Umbilical cord (tissue), 1 donor: ENCODE measurements at regions not wholly inside any gene's neighbourhood (a gene's known extent, or its start where the extent isn't known, plus 50 kb on each side); places are given as distances from the start of the nearest gene placed in this dataset.
"Not testable (repeated sequence)": the region's sequence is repeated elsewhere in the genome, so short reads cannot be mapped to it uniquely, and the experiment has no call there.

Experiments
- DNase-seq: peaks from one replicate; pipeline ENCODE4 v3.0.0-alpha.2; 2015; ENCODE audit warnings: low spot score

GRCh38 chr11:109677876-109678275, 255.9 kb downstream of the C11orf87 start:
- no peak for DNase-seq

DNA sequence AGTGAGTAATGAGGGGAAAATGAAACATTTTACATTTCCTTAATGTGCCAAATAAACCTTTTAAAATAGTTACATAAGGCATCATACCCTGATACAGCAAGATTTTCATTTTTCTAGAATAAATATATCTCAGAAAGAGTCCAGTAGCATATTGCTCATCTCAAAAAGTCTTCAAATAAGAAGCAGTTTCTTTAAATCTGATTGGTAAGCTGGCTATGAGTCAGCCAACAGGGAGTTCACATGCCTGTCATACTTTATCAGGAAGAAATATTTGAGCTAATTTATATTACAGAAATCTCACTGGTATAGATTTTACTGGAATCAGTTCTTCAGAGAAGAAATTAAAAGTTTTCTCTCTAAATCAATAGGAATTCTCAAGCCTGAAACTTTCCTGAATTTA, 258.1 kb downstream of the C11orf87 start:
- DNase-seq, result peak; percentile 14

- not testable (repeated sequence) for DNase-seq
Measured at GRCh38 chr11:109682788-109683187, 260.8 kb downstream of the C11orf87 start.

GRCh38 chr11:109695696-109696095, 273.7 kb downstream of the C11orf87 start:
- no peak for DNase-seq

DNA sequence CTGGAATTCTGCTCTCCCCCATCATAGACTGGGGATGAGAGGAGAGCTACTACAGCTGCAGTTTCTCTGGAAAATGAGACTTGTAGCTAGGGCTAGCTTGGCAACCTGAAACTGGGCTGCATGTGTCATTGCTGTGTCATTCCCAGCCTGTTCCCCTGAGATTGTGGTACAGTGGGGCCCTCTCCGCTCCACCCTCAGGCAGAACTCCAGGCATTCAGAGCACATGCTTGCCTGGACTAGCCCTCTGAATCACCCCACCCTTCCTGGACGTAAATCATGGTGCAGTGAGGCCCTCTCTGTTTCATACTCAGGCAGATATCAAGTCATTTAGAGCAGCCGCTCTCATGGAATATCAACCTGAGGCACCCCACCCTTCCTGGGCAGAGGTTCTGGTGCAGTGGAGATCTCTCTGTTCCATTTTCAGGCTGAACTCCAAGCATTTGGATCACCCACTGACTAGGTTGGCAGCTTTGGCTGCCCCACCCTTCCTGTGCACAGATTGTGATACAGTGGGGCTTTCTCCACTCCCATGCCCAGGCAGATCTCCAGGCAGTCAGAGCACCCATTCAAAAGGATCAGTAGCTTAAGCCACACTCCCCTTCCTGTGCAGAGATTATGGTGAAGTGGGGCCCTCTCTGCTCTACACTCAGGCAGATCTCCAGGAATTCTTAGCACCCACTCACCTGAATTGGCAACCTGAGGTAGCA, 274.4 kb downstream of the C11orf87 start:
- no peak for DNase-seq

DNA sequence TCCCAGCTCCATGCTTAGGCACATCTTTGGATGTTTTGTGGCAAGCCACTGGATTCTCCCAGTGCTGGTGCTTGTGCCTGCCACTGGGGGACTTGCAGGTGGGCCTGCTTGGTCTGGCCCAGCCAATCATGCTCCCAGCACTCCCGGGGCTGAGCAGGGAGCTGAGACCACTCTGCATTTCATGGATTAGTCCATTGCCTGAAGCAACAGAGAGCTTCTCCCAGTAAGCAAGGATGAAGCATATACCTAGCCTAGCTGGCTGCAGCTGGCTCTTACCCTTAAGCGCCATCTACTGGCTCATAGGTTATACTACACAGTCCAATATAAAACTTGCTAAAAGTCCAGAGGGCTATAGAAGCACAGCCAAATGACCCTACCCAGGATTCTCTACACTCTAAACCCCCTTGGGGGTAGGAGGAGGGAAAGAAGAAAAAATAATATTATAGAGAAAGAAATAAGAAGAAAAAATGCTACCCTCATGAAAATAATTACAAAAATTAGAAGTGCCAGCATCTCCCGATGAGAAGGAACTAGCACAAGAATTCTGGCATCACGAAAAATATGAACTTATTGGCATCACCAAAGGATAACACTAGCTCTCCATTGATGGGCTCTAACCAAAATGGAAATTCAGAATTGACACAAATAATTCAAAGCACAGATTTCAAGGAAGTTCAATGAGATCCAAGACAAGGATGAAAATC, 275.3 kb downstream of the C11orf87 start:
- no peak for DNase-seq

- DNase-seq, result no peak
Measured at GRCh38 chr11:109698237-109698636, 276.2 kb downstream of the C11orf87 start.

- DNase-seq, result no peak
Measured at GRCh38 chr11:109704432-109704831, 282.4 kb downstream of the C11orf87 start.

- no peak for DNase-seq
Measured at GRCh38 chr11:109706945-109707344, 285.0 kb downstream of the C11orf87 start.

DNA sequence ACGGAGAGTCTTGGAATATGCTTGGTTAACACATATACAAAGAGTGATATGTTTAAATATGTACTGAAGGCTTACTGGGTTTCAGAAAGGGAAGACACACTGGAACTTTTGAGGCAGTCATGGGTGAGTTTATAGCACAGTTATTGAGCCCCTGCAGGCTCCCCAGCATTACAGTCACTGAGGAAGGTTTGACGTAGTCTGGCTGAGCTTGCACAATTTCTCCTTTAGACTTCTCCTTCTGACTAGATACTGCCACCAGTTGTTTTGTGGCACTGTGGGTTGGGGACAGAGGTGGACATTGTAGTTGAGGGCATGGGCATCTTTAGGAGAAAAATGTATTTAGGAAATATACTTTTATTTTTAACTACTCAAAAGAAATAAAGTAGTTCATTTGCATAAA, 285.4 kb downstream of the C11orf87 start:
- peak; percentile 3 for DNase-seq

DNA sequence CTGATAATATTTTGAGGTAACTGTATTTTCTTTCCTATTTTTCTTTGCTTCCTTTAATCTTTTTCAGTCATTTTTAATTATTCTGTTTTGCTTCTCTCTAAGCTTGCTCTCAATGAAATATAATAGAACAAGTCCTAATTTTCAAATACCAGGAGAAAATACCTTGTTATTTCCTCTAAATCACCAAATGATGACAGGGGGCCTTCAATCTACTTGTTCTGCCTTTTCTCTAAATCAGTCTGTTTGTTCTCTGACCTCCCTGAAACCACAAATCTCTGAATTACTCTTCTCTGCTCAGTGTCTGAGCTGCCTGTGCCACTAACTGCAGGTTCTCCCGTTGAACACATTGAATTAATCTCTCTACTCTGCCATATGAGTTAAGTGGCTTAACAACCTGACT, 286.2 kb downstream of the C11orf87 start:
- DNase-seq, result no peak

GRCh38 chr11:109714444-109714843, 292.5 kb downstream of the C11orf87 start:
- not testable (repeated sequence) for DNase-seq

- not testable (repeated sequence) for DNase-seq
Measured at GRCh38 chr11:109715424-109715823, 293.4 kb downstream of the C11orf87 start.

DNA sequence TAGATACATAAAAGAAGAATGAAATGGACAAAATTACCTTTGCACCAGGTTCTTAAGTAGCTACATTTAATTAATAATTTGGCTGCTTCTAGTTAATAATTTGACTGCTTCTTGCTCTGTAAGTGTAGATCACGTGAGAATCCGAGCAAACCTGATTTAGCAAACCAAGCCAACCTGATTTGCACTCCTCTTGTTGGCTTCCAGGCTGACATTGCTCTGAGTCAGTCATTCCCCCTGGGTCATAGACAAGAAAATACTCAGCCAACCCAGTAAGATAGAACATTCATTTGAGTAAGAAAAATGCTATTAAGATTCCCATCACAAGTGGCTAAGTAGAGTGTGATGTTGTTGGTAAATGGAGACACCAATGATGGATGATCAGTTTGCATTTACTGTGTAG, 304.1 kb downstream of the C11orf87 start:
- DNase-seq, result no peak

GRCh38 chr11:109728056-109728455, 306.1 kb downstream of the C11orf87 start:
- no peak for DNase-seq

- DNase-seq, result no peak
Measured at GRCh38 chr11:109729761-109730160, 307.8 kb downstream of the C11orf87 start.

DNA sequence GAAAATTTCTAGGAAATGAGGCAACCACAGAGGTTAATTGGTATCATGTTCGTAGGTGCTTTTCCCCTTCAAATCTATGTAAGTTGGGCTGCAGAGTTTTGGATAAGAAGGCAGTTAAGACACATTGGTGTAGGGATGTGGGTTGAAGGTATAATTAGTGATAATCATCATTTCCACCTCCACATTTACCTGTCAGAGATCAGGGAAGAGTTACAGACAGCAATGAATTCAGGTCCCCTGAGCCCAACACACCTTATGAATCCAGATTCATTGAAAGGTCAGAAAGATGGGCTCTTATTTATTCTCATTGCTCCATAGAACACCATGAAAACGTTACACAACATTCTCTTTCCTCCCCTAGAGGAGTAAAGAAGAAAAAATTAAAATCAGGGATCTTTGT, 308.7 kb downstream of the C11orf87 start:
- DNase-seq, result no peak

DNA sequence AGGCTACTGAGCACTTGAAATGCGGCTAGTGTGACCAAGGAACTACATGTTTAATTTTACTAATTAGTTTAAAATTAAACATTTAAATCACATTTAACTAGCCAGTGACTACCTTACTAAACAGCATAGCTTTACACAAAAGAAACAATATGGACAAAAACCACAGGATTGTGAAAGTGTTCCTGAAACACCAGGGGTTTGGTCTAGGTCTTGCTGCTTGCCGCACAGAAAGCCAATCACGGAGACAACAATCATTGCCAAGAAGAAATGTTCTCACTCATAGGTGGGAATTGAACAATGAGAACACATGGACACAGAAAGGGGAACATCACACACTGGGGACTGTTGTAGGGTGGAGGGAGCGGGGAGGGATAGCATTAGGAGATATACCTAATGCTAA, 309.5 kb downstream of the C11orf87 start:
- DNase-seq, result no peak

DNA sequence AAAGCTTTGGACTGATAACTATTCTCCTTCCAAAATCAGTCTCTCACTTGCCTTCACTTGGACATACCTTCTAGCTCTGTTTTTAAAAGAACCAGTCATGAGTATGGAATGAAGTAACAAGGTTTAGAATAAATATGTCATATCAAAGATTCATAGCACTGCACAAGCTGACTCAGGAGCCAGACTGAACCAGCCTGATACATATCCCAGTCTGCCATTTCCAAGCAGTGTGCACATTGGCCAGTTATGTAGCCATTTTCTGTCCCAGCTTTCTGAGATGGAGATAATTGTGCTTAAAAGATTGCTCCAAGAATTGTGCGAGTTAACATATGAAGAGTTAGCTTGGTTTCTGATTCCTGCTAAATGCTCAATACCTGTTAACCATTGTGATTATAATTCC, 311.3 kb downstream of the C11orf87 start:
- DNase-seq, result peak; percentile 25

GRCh38 chr11:109734566-109734965, 312.6 kb downstream of the C11orf87 start:
- DNase-seq, result peak; percentile 28

DNA sequence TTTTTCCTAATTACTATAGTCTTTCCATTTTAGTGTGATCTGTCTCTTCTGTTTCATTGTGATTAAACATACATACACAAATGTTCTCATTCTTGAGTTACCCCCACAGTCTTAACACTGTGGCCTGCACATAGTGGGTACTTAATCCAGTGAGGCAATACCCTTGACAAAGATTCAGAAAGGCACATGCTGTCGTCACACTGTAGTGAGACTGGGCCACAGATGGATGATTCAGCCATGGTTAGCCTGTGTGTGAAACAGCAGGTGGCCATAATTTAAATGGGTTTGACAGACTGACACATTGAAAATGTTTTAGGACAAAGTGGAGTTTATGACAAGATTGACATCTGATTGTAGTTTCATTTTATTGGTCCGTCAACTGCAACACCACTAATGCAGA, 313.1 kb downstream of the C11orf87 start:
- DNase-seq, result no peak

DNA sequence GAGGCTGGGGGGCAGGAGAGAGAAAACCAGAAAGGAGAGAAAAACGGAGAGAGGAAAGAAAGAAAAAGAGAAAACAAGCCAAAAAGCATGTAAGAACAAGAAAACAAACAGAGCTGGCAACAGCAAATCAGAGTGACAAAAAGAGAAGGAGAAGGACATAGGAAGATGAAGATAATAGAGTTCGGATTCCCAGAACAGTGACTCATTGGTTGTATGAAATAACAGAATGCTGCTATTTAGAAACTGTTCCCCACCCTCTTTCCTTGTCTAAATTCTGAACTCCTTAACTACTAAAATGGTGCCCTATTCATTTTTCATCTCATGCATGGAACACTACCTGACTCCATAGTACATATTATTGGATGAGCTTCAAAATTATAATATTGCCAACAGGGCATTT, 317.4 kb downstream of the C11orf87 start:
- no peak for DNase-seq

GRCh38 chr11:109745996-109746625, 324.1 kb downstream of the C11orf87 start:
- DNase-seq, result no peak
